Caki2 (cell line): ENCODE measurements at regions not wholly inside any gene's neighbourhood (a gene's known extent, or its start where the extent isn't known, plus 50 kb on each side); places are given as distances from the start of the nearest gene placed in this dataset.

Source experiments
- DNase-seq: peaks from one replicate; pipeline ENCODE4 v3.0.0-alpha.2; 2015; ENCODE audit warnings: low read depth
- in situ Hi-C: cut with HindIII; loops from 2 replicates; pipeline ENCODE4 v1.10.0; 2016; ENCODE audit warnings: low sequenced_read_pairs, low pct_unique_long_range_greater_than_20kb, mixed read lengths

DNA sequence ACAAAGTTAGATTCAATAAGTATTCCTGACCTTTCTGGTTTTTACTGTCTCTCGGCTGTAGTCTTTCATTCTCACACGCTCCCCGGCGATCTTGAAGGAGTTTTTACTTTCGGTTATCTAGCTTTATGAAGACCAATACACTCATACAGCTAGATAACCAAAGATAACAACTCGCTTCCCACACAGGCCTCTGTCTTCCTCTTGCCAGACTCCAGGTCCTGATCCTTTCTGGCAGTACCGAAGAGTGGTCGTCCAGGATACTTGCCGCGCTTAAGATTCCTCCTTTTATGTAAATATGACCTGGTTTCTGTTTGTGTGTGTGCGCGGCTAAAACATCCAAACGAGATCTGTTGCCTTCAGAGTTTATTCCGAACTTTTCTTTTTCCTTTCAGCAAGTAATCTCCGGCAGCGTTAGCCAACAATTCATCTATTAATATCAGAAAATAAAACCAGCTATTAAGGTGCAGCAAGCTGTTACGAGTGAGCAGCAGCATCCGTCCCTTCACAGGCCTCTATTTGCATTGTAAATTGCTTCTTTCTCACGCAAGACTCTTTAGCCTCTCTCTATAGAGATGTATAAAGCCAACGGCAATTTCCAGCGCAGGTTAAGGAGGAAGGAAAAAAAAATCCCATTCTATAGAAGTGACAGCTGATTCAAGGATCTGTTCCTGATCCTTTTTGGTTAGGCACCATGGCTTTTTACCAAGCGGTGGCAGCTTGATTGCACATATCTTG lies 216.1 kb downstream of the MEF2C start:
- peak; percentile 81 for DNase-seq
- in situ Hi-C loops, result no loop called here

DNA sequence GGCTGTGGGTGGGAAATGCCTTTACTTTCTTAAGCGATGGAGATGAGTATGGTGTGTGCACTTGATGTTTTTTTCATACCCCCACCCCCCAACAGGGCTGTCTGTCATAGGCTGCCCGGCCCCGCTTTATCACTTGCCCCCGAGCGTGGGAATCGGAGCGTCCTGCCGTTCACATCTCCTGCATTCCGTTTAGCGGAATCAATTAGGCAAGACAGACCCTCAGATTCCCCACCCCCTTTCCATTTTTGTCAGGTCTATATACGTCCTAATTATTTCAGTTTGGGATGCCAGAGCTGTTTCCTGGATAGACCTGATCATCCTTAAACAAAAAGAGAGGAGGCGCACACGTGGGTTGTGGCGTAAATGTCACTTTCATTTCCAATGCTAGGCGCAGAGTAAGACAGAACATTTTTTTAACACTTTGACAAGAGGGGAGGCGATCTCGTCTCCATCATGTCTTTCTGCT lies 217.2 kb downstream of the MEF2C start:
- in situ Hi-C loops, result no loop called here
- peak; percentile 75 for DNase-seq

DNA sequence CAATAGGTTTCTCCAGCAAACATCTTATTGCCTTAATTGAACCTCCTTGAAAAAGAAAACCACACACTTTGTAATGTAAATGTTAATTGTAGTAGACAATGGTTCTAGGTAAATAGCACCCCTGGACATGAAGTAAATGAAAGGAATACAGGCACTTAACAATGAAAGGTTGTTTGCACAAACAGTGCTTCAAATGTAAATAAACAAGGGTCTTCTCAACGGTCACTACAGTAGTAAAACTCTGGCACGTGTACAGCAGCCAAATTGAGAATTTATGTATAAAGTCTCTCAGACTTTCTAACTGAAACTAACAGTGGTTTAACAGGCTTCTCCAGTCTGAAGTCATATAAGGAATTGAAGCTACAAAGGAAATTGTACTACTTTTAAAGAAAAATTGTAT lies 218.3 kb downstream of the MEF2C start:
- in situ Hi-C loops, result no loop called here
- no peak for DNase-seq

DNA sequence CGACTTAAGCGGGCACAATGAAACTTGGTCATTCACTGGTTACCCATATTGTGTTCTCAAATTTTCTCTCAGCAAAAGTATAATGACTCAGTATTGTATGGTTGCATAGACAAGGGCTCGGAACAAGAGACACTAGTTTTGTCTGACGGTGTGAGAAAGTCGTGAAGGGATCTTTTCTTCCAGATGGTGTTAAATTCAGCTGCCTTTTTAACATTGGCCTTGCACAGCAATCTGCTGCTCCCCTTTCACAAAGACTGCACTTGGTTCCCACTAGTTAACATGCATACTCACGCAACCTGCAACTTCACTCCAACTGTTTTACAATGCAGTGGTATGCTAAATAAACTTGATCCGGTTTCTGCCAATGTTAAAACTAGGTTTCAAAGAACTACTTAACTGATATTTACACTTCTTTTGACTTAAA lies 219.2 kb downstream of the MEF2C start:
- in situ Hi-C loops, result no loop called here
- peak; percentile 66 for DNase-seq

DNA sequence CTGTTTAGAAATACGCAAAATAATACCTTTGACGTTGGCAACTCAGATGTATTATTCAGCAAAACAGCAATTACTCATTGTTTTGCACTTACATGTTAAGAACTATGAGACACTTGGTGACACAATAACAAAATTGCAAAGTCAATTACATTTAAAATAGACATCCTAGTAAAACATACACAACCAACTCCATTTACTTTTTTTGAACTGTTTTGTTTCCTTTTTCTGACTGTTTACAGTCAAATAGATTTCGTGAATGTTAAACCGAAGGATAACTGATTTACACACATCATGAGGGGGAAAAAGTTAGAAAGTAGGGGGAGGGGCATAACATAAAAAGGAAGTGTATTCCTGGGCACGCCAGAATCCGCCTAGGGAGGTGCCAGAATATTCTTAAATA lies 220.1 kb downstream of the MEF2C start:
- DNase-seq, result peak; percentile 64
- in situ Hi-C loops, result no loop called here

DNA sequence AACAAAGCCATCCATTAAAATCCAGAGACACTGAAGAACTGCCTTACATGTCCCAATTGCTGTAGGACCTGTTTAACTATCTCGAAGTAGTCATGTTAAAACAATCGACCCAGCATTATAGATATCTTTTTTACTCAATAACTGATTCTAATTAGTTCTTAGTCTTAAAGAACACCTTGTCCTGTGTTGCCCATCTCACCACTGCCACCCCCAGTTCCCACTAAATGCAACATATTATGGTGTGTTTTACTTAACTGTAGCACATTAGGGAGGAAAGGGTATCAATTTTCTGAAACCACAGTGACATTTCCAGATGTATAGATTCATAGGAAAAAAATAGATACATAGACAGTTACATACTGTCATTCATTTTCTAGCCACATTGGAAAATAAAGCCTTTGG lies 221.2 kb downstream of the MEF2C start:
- in situ Hi-C loops, result no loop called here
- DNase-seq, result no peak

DNA sequence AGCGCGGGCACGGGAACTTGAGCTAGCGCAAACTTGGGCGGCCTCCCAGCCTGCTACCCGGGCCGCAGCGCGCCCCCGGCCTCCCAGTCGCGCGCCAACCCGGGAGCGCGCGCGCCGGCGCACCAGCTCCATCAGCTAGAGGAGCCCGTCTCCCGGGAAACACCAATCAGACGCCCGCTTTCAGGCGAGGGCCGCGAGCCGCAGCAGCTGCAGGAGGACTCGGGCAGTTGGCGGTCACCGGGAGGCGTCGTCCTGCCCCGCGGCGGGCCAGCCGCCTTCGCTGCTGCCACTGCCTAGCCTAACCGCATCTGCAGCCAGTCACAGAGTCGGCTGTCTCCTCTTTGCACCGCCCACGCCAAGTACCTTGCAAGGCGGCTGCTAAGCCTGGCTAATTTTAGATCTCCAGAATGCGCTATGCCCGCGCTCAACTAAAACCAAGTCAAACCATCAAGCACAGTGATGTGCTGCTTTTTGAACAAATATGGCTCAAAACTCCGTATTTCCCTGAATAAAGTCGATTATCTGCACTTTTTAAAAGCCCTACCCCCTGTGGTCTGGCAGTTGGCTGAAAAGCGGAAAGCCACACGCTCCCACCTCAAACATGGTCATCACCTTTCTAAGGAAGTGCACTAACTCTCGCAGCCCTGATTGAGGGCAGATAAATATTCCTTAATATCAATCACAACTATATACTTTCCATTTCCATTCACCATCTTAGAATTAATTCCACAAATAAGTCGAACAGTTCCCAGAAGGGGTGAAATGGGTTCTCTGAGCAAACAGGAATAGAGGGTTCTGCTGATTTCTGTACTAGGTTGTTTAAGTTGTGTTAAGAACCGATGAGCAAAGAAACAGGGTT lies 221.8 kb downstream of the MEF2C start:
- peak; percentile 98 for DNase-seq
- in situ Hi-C loops, result no loop called here

DNA sequence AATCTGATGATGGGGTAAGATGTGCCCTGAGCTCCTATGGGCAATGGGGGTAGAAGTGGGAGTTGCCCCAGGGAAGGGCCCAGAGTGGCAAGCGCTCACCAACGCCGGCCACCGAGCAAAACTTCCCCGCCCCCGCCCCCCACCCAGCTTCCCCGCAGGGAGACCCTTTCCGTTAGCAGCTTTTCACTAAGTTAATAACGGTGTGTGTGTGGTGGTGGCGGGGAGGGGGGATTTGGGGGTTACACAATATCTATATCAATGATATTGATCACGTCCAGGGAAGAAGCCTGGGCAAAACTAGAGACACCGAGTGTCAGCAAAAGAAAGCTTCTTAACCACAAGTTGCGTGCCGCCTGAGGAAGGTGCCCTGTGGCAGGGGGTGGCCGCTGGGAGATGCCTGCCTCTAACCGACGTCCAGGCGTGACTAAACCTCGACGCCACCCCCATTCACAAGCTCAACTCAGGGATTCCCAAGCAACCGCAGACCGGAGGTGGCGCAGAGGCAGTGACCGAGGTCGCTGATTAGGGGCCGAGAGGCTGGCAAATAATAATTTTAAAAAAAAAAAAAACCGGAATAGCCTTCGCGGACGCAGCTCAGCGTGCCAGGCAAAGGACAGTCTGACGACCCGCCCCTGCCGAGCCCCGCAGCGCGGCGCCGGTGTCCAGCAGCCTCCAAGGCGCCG lies 222.6 kb downstream of the MEF2C start:
- DNase-seq, result no peak
- in situ Hi-C loops, result no loop called here

DNA sequence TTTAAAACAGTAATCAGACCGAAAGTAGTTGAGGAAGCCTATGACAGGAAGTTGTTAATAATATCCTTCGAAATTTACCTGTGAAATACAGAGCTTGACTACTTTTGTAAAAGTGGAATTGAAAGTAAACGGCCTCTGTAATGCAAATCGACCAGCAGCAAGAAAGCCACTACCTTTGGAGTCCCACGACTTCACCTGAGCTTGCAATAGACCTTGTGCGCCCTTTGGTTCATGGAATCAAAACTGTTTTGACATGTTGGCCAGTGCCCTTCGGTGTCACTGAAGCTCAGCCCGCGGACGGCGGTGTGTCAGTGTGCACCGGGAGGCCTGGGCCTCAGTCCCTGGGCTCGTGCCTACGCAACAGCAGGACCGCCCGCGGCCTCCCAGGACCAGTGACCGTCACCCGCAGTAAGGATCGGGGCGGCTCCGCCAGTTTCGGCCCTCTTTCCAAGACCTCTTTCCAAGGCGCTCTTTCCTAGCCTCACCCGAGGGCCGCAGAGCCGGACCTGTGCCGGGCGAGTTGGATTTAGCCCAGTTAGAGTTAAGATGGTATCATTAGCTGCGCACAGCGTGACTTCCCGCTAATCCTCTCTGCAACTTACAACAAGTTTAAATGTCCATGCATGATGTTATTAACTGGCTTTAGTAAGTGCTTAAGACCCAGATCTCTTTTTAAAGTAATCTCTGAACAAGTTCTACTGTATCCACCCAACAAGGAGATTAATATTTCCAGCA lies 223.3 kb downstream of the MEF2C start:
- in situ Hi-C loops, result no loop called here
- DNase-seq, result no peak

DNA sequence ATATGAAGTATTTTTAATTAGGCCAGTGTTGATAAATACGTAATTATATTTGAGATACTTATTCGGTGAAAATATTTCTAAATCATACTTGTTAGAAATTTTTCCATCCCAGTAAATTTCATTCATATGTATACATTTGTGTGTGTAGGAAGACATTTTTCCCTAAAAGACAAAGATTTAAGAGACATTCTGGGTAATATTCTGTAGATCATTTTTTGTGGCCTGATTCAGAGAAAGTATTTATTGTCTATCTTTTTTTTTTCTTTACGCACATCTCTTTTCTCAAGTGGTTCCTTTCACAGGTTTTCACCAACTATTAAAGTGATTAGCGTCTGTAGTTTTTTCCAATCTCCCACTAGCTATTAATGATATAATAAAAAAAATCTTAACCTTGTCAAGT lies 224.1 kb downstream of the MEF2C start:
- no peak for DNase-seq
- in situ Hi-C loops, result no loop called here

DNA sequence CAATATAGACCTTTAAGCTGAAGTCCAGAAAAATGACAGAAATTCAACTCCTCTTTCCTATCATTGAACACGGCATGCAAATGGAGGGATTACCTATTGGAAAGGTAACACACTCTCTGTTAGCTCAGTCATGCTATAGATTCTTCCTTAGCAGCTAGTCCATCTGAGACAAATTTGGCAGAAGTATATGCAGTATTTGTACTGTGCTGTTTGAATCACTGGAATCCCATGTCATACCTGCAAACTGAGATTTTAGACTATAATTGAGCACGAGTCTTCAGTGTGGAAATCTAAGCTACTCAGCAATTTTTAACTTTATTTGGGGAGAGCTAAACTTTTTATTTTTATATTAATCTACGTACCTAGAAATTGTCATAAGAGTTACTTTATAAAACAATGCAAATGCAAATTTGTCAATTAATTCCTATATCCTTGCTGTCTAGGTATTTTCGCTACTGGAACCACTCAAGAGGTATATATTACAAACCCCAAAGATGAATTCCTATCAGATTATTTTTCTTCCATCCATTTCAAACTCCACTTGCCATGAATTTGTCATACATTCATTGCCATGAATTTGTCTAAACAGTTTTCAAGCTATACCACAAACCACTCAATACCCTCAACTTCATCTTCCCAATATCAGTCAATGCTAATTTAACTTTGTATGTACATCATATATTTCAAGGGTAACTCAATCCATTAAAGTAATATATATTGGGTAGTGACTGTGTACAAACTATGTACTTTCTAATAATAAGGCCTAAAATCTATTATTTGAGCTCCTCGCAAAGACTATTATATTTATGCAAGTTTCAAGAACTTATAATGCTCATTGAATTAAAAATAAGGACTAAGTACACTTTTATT lies 224.8 kb downstream of the MEF2C start:
- in situ Hi-C loops, result no loop called here
- DNase-seq, result no peak

DNA sequence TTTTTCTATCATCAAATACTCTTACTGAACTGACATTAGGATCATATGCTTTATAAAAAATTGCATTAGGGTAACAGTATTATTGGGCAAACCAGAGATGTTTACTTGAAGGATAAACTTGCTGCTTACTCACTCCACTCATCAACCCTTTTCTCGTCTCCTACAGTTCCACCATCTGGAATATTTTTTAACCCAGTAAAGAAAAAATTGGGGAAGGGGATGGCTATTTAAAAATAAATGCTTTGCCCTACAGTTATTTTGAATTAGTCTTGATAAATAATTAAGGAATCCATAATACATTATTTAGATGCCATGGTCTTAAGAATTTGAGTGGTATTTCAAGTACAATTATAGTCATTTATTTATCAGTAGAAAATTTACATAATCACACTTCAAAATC lies 225.8 kb downstream of the MEF2C start:
- no peak for DNase-seq
- in situ Hi-C loops, result no loop called here

DNA sequence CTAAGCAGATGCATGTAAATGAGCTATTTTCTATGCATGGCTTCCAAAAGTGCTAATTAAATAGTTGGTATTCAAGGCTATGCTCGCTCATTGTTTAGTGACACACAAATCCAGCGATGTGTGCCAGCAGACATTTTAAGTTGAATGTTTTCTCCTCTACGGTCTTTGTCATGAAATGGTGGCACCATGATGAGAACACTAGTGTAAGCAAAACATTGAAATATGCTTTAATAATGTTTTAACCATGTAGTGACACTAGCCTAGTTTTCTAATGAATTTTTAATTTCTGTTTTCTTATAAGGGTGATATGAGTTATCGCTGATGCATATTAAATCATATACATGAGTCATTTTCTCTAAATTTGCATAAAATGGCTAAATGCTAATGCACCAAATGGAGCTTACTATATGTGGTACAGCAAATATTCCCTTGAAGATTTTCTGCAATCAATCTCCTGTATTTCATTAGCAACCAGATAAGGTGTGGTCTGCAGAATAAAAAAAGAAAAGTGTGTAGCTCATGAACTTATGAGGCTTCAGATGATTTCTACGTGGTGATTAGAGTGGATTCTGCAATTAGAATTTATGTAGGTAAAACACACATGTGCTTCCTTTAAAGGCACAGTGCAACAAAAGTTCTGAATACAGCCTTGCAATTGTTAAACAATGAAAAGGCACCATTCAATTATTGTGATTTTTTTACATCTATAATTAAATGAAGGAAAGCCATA lies 226.6 kb downstream of the MEF2C start:
- in situ Hi-C loops, result no loop called here
- DNase-seq, result no peak

DNA sequence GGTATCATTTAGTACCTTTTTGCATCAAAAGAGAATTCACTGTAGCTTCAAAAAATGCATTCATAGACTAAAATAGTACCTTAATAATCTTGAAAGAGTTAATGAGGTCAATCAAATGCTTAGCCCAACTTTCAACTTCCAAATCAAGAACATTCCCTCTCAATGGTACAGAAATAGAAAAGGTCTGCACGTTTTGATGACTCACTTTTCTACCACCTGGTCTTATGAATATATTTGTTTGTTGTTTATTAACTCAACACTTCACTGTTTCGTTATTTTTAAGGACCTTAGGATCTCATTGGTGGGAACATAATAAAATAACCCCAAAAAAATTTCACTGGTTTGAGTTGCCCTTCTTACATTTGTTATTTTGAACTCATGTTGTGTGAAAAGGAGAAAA lies 229.5 kb downstream of the MEF2C start:
- no peak for DNase-seq
- in situ Hi-C loops, result no loop called here

DNA sequence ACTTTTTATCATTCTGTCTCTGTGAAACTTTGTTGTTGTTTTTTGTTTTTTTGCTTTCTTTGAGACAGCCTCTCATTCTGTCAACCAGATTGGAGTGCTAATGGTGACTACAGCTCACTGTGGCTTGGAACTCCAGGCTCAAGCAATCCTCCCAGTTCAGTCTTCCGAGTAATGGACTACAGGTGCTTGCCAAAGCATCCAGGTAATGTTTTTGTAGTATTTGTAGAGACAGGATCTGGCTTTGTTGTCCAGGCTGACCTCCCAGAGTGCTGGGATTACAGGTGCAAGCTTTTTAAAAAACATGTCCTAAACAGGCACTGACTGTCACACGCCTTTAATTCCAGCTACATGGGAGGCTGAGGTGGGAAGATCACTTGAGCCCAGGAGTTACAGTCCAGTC lies 235.1 kb downstream of the MEF2C start:
- DNase-seq, result no peak
- in situ Hi-C loops, result no loop called here

DNA sequence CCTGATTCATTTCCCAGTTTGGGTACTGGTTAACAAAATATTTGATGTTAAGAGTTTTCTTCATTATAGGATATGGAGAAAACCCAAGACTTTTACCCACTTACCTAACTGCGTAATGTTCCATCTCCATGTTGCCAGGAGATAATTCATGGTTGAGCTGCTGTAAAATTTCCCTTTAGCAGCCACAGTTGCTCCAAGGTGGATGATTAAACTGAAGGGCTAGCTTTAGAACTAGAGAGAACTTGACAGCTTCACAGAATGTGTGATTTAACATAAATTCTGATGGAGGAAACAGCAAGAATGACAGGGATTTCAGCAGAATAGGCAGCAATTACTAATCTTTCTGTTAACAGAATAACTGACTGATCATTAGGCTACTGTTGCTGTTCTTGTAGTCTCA lies 236.1 kb downstream of the MEF2C start:
- in situ Hi-C loops, result no loop called here
- no peak for DNase-seq

DNA sequence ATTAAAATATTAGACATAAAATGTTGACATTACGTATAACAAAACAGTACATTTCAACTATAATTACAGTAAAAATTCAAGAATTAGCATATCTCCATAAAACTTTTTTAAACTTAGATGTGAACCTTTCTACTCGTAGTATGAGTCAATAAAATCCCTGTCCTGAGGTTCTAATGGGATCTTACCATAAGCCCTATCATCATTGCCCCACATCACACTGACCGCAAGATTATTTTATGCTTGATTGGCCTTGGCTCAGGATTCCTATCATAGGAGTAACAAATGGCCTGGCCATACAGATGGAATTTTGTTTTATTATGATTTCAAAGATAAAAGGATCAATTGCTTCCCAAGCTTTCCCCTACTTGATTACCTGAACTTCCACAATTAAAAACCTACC lies 238.3 kb downstream of the MEF2C start:
- peak; percentile 39 for DNase-seq
- in situ Hi-C loops, result no loop called here
